Keratinocyte (primary cell): ENCODE measurements at regions not wholly inside any gene's neighbourhood (a gene's known extent, or its start where the extent isn't known, plus 50 kb on each side); places are given as distances from the start of the nearest gene placed in this dataset.

Experiments used
- DNase-seq: peaks from one replicate; pipeline ENCODE4 v3.0.0-alpha.2; 2011; ENCODE audit warnings: low read depth, missing footprints, low spot score
- FAIRE-seq: peaks from 2 replicates; lab custom pipeline; 2011; peaks lifted over from hg19 to GRCh38; lab: Jason Lieb, UNC
- H2AFZ ChIP-seq: 2 replicates; pipeline ENCODE4 v1.6.0; 2012; ENCODE audit warnings: low read length, control low read depth, inconsistent platforms; ENCODE audit not compliant: control insufficient read depth
- H3K27ac ChIP-seq: 2 replicates; pipeline ENCODE4 v1.5.1; 2011; ENCODE audit warnings: low read length; ENCODE audit not compliant: control insufficient read depth, insufficient read depth
- H3K27me3 ChIP-seq: 3 replicates; pipeline ENCODE4 v1.6.0; 2011; ENCODE audit warnings: low read length; ENCODE audit not compliant: control insufficient read depth, insufficient read depth; ENCODE audit errors: extremely low read depth
- H3K36me3 ChIP-seq, 2 experiments: 2 replicates in 1 of 2; 3 replicates in 1 of 2; pipeline ENCODE4 v1.5.1; 2011; ENCODE audit warnings: low read length in 2 of 2, mild to moderate bottlenecking in 1 of 2; ENCODE audit not compliant: control insufficient read depth in 2 of 2, insufficient read depth in 2 of 2; ENCODE audit errors: extremely low read depth in 1 of 2
- H3K4me1 ChIP-seq: 3 replicates; pipeline ENCODE4 v1.5.1; 2011; ENCODE audit warnings: low read length; ENCODE audit not compliant: control insufficient read depth, insufficient read depth; ENCODE audit errors: extremely low read depth
- H3K4me2 ChIP-seq: 3 replicates; pipeline ENCODE4 v1.6.0; 2011; ENCODE audit warnings: low read depth, low read length; ENCODE audit not compliant: control insufficient read depth, insufficient read depth; ENCODE audit errors: extremely low read depth
- H3K4me3 ChIP-seq, 3 experiments: fragments of 200-600 bp in 1 of 3; sonication (generic) in 1 of 3; 2 replicates in 2 of 3; 3 replicates in 1 of 3; pipeline ENCODE4 v1.5.1; 2011 to 2016; ENCODE audit warnings: low read length in 3 of 3, mild to moderate bottlenecking in 3 of 3, control low read depth in 2 of 3, inconsistent platforms in 1 of 3, low read depth in 1 of 3, mixed read lengths in 1 of 3, mixed run types in 1 of 3, moderate library complexity in 1 of 3; ENCODE audit not compliant: control insufficient read depth in 2 of 3, insufficient read depth in 2 of 3; ENCODE audit errors: extremely low read depth in 1 of 3
- H3K79me2 ChIP-seq: 2 replicates; pipeline ENCODE4 v1.6.0; 2012; ENCODE audit warnings: low read length; ENCODE audit not compliant: control insufficient read depth, insufficient read depth
- H3K9ac ChIP-seq: 3 replicates; pipeline ENCODE4 v1.6.0; 2011; ENCODE audit warnings: low read length; ENCODE audit not compliant: control insufficient read depth, insufficient read depth; ENCODE audit errors: extremely low read depth
- H3K9me1 ChIP-seq: 3 replicates; pipeline ENCODE4 v1.6.0; 2011; ENCODE audit warnings: low read length; ENCODE audit not compliant: control insufficient read depth, insufficient read depth; ENCODE audit errors: extremely low read depth
- H3K9me3 ChIP-seq: 2 replicates; pipeline ENCODE4 v1.5.1; 2012; ENCODE audit warnings: low read depth, low read length; ENCODE audit not compliant: control insufficient read depth
- H4K20me1 ChIP-seq: 3 replicates; pipeline ENCODE4 v1.6.0; 2011; ENCODE audit warnings: low read length; ENCODE audit not compliant: control insufficient read depth, insufficient read depth; ENCODE audit errors: extremely low read depth
- EZH2 ChIP-seq: IDR thresholded peaks from one replicate; pipeline ENCODE4 v1.6.1; 2012; ENCODE audit warnings: inconsistent platforms, mild to moderate bottlenecking, low read length, moderate library complexity
- dilution Hi-C: fragments of 300-500 bp; cut with MboI; formaldehyde crosslinking; loops from one replicate; pipeline ENCODE4 v1.7.0; 2020; ENCODE audit warnings: low sequenced_read_pairs; ENCODE audit not compliant: extremely low pct_ligation_motif_present
- TF ChIP-seq, protein P1 (sequence below), 3 experiments: IDR thresholded peaks in 1 of 3; conservative IDR thresholded peaks in 1 of 3; optimal IDR thresholded peaks in 1 of 3; 2 replicates in 2 of 3; 3 replicates in 1 of 3; pipeline versions ENCODE3 to v1.5.1; 2011; ENCODE audit warnings: low read length in 3 of 3, mild to moderate bottlenecking in 3 of 3, moderate library complexity in 2 of 3, control low read depth in 1 of 3, inconsistent platforms in 1 of 3; ENCODE audit not compliant: insufficient read depth in 2 of 3; ENCODE audit errors: extremely low read depth in 1 of 3

DNA sequence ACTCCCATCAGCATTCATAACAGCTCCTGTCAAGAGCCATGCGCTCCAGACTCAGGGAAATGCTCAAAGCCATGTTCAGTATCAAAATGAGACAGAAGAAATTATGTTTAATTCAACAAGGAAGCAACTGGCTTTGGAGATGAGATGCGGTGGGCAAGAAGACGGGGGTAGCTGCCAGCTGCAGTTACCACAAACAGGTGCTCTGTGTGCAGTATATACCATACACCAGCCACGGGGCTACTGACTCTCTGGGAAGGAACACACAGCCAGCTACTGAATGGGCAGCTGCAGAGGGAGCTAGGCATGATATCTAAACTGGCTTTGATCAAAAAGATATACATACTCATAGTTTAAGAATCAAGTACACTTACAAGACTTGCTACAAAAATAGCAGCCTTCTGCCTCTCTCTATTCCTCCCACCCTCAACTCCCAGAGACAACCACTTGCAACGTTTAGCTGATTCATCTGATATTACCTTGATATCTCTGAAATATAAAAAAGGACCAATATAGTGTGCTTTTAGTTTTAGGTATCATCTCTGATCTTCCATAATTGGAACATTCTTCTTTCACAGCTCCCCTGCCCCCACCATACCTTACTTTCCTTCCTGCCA, 593.0 kb downstream of the UQCRFS1 start:
- no peak overlapping the region for H3K27ac ChIP-seq
- H4K20me1 ChIP-seq = no peaks in the 10 kb centered on the region
- no peaks in the 10 kb centered on the region for H3K36me3 ChIP-seq
- no peak for FAIRE-seq
- H3K4me3 ChIP-seq = no peak overlapping the region
- TF ChIP-seq, protein P1, sequence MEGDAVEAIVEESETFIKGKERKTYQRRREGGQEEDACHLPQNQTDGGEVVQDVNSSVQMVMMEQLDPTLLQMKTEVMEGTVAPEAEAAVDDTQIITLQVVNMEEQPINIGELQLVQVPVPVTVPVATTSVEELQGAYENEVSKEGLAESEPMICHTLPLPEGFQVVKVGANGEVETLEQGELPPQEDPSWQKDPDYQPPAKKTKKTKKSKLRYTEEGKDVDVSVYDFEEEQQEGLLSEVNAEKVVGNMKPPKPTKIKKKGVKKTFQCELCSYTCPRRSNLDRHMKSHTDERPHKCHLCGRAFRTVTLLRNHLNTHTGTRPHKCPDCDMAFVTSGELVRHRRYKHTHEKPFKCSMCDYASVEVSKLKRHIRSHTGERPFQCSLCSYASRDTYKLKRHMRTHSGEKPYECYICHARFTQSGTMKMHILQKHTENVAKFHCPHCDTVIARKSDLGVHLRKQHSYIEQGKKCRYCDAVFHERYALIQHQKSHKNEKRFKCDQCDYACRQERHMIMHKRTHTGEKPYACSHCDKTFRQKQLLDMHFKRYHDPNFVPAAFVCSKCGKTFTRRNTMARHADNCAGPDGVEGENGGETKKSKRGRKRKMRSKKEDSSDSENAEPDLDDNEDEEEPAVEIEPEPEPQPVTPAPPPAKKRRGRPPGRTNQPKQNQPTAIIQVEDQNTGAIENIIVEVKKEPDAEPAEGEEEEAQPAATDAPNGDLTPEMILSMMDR (optimal IDR thresholded peaks at IDR 0.05 in 1 of 3, IDR thresholded peaks at IDR 0.05 in 1 of 3, conservative IDR thresholded peaks at IDR 0.05 in 1 of 3; ENCODE audit: extremely low read depth in 1 of 3, insufficient read depth in 2 of 3, low read length in 3 of 3) = no peak
- TF ChIP-seq EZH2 = no peak
- no peak overlapping the region for H3K9ac ChIP-seq
- dilution Hi-C loops = no loop called here
- no peak for DNase-seq
- H3K9me1 ChIP-seq = no peaks in the 10 kb centered on the region
- H2AFZ ChIP-seq = no peak overlapping the region
- H3K79me2 ChIP-seq = no peaks in the 10 kb centered on the region
- H3K4me2 ChIP-seq = no peak overlapping the region
- H3K9me3 ChIP-seq = peaks cover 3% of the 10 kb centered on the region
- no peaks in the 10 kb centered on the region for H3K27me3 ChIP-seq
- no peaks in the 10 kb centered on the region for H3K4me1 ChIP-seq

DNA sequence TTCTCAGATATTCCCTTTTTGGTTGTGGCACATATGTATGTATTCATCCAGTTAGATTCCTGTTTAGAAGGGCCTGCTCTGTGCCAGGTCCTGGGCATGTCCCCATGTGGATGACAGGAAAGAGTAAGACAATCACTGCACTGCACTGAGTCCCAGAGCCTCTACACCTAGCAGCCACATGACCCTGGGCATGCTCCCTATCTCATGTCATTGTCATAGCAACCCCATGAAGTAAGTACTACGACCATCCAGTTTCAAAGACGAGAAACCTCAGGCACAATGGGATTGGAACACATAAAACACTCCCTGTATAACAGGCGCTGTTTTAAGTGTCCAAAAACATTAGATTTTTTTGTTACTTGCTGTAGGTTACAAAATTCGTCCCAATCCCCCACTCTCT, 594.4 kb downstream of the UQCRFS1 start:
- H3K4me3 ChIP-seq = no peak overlapping the region
- H3K9ac ChIP-seq = no peak overlapping the region
- no peaks in the 10 kb centered on the region for H3K9me1 ChIP-seq
- no peaks in the 10 kb centered on the region for H4K20me1 ChIP-seq
- H3K4me1 ChIP-seq = no peaks in the 10 kb centered on the region
- no peak overlapping the region for H3K27ac ChIP-seq
- dilution Hi-C loops = no loop called here
- H3K4me2 ChIP-seq = no peak overlapping the region
- DNase-seq = no peak
- H3K36me3 ChIP-seq = no peaks in the 10 kb centered on the region
- TF ChIP-seq, protein P1 (optimal IDR thresholded peaks at IDR 0.05 in 1 of 3, IDR thresholded peaks at IDR 0.05 in 1 of 3, conservative IDR thresholded peaks at IDR 0.05 in 1 of 3; ENCODE audit: extremely low read depth in 1 of 3, insufficient read depth in 2 of 3, low read length in 3 of 3) = no peak
- no peak for TF ChIP-seq EZH2
- H3K79me2 ChIP-seq = no peaks in the 10 kb centered on the region
- no peak overlapping the region for H2AFZ ChIP-seq
- peaks cover 3% of the 10 kb centered on the region for H3K9me3 ChIP-seq
- H3K27me3 ChIP-seq = no peaks in the 10 kb centered on the region
- FAIRE-seq = no peak
